ENCODE measurements at regions not wholly inside any gene's neighbourhood (a gene's known extent, or its start where the extent isn't known, plus 50 kb on each side); places are given as distances from the start of the nearest gene placed in this dataset.

- H3K36me3 Mint-ChIP-seq (ENCODE audit: low read depth), result no peaks in the 10 kb centered on the region
- no peaks in the 10 kb centered on the region for H3K27me3 Mint-ChIP-seq
- POLR2A ChIA-PET, result interaction anchor here (0.6 to 1.0 kb wide), 3 partner anchors 36 to 606 kb away, joined by 3 to 7 read pairs (median 3); no protein-coding TSS in a partner anchor
- no peaks in the 10 kb centered on the region for H3K9me3 Mint-ChIP-seq
- DNase-seq (no peak), ATAC-seq (ENCODE audit: low read depth) (no peak)
- no peak for TF ChIP-seq CTCF (IDR thresholded peaks at IDR 0.05)
- peaks cover 42% of the 10 kb centered on the region for H3K4me1 Mint-ChIP-seq
- CTCF ChIA-PET, result interaction anchor here (1.0 to 2.0 kb wide), 4 partner anchors 9 to 606 kb away, joined by 3 to 7 read pairs (median 5); no protein-coding TSS in a partner anchor
- no peak overlapping the region for H3K27ac Mint-ChIP-seq
- H3K4me3 Mint-ChIP-seq, result no peak overlapping the region
- intact Hi-C loops (cut with micrococcal nuclease), result no loop called here
These were observed 103.7 kb downstream of the VPREB1 start for GRCh38 chr22:22348127-22348814.

DNA sequence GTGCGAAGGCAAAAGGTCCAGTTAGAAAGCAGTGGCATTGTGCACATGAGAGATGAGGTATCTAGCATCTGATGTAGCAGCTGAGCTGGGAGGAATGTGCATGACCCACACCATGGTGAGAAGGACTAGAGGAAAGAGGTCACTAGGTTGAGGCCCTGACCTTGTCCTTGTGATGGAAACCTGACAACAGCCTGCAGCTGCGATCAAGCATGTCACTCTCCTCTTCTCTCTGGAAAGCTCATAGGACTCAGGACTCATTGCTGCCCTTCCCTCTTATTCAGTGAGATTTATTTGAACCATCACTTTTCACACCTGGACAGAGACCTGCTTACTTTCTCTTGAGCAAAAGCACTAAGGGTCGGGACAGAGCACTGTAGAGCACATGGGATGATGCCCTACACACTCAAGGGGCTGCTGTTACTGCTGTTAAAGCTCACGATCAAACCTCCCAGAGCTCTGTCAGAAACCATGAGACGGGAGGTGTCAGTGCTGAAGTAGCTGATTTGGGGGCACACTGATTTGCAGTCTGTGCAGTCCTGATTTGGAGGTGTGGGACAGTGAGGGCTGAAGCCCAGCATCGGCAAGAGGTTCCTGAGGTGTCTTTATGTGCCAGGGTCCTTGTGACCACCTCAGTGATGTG is 104.3 kb downstream of the VPREB1 start:
- DNase-seq (no peak), ATAC-seq (ENCODE audit: low read depth) (no peak)
- no peak overlapping the region for H3K27ac Mint-ChIP-seq
- no peaks in the 10 kb centered on the region for H3K36me3 Mint-ChIP-seq (ENCODE audit: low read depth)
- H3K27me3 Mint-ChIP-seq, result no peaks in the 10 kb centered on the region
- intact Hi-C loops (cut with micrococcal nuclease), result no loop called here
- TF ChIP-seq CTCF (IDR thresholded peaks at IDR 0.05), result no peak
- no peaks in the 10 kb centered on the region for H3K9me3 Mint-ChIP-seq
- ChIA-PET POLR2A (interaction anchor here (0.7 to 1.0 kb wide), 2 partner anchors 35 to 49 kb away, joined by 3 to 7 read pairs; no protein-coding TSS in a partner anchor), CTCF (interaction anchor here (1.6 to 2.0 kb wide), 2 partner anchors 9 to 49 kb away, joined by 6 to 7 read pairs; no protein-coding TSS in a partner anchor)
- H3K4me3 Mint-ChIP-seq, result no peak overlapping the region
- peaks cover 41% of the 10 kb centered on the region for H3K4me1 Mint-ChIP-seq

DNA sequence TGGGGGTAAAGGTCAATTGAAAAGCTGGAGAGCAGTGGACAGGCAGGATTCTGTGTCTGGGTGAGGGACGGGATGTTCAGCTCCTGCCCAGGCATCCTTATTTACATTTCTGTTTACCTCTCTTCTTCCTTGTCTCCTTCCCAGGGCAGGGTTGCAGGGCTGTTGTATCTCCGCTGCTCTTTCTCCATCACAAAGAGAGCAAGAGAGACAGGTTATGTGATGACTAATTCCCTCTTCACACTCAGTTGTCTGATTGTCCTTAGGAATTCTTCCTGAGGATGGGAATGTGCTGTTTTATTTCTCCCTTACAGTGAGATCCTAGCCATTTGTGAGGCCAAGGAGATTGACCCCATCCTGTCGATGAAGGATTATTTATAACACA is 104.9 kb downstream of the VPREB1 start:
- Mint-ChIP-seq H3K4me3 (no peak overlapping the region), H3K36me3 (ENCODE audit: low read depth) (no peaks in the 10 kb centered on the region), H3K9me3 (no peaks in the 10 kb centered on the region), H3K27me3 (no peaks in the 10 kb centered on the region), H3K4me1 (peaks cover 37% of the 10 kb centered on the region), H3K27ac (no peak overlapping the region)
- no peak for TF ChIP-seq CTCF (IDR thresholded peaks at IDR 0.05)
- DNase-seq (no peak), ATAC-seq (ENCODE audit: low read depth) (no peak)
- ChIA-PET CTCF (interaction anchor here (1.6 to 2.0 kb wide), 3 partner anchors 8 to 239 kb away, joined by 4 to 7 read pairs (median 6); no protein-coding TSS in a partner anchor), POLR2A (interaction anchor here (0.7 to 1.0 kb wide), 2 partner anchors 35 to 48 kb away, joined by 3 to 7 read pairs; no protein-coding TSS in a partner anchor)
- intact Hi-C loops (cut with micrococcal nuclease), result no loop called here

GRCh38 chr22:22351366-22351765 is 106.8 kb downstream of the VPREB1 start:
- Mint-ChIP-seq H3K4me1 (peaks cover 38% of the 10 kb centered on the region), H3K4me3 (no peak overlapping the region), H3K9me3 (no peaks in the 10 kb centered on the region), H3K27me3 (no peaks in the 10 kb centered on the region), H3K27ac (no peak overlapping the region), H3K36me3 (ENCODE audit: low read depth) (no peaks in the 10 kb centered on the region)
- no peak for DNase-seq
- CTCF ChIA-PET, result no interaction called here
- intact Hi-C loops (cut with micrococcal nuclease), result loop anchor here (10.0 kb wide), 1 partner anchor 333 kb away; no protein-coding TSS in a partner anchor
- POLR2A ChIA-PET, result no interaction called here
- no peak for TF ChIP-seq CTCF (IDR thresholded peaks at IDR 0.05)
- no peak for ATAC-seq (ENCODE audit: low read depth)

All from activated B cell treated with CpG ODN at 0.5 μM for 24 hours (primary cell).